Mesenchymal stem cell (in vitro differentiated cells and primary cell): ENCODE measurements at regions not wholly inside any gene's neighbourhood (a gene's known extent, or its start where the extent isn't known, plus 50 kb on each side); places are given as distances from the start of the nearest gene placed in this dataset.
A peak's percentile ranks its signal among the peaks of the same experiment; 100 is the strongest.

Experiments
- DNase-seq: peaks from one replicate; pipeline ENCODE4 v3.0.0-alpha.2; 2013
- H2AFZ ChIP-seq: one replicate; pipeline ENCODE4 v1.6.1; 2013; ENCODE audit warnings: low read depth, mild to moderate bottlenecking, control low read depth, inconsistent platforms, low read length, moderate library complexity
- H2AK5ac ChIP-seq: 2 replicates; pipeline ENCODE4 v1.6.1; 2013; ENCODE audit warnings: low read length, moderate library complexity, mild to moderate bottlenecking, inconsistent platforms; ENCODE audit not compliant: severe bottlenecking
- H2BK120ac ChIP-seq: one replicate; pipeline ENCODE4 v1.6.1; 2013; ENCODE audit warnings: low read depth, mild to moderate bottlenecking, inconsistent platforms, low read length, moderate library complexity
- H2BK12ac ChIP-seq, 2 experiments: one replicate each; pipeline ENCODE4 v1.6.1; 2013; ENCODE audit warnings: inconsistent platforms in 2 of 2, low read length in 2 of 2, mild to moderate bottlenecking in 2 of 2, moderate library complexity in 2 of 2, control low read depth in 1 of 2
- H2BK15ac ChIP-seq: one replicate; pipeline ENCODE4 v1.6.1; 2013; ENCODE audit warnings: mild to moderate bottlenecking, low read depth, inconsistent platforms; ENCODE audit not compliant: poor library complexity, severe bottlenecking
- H2BK5ac ChIP-seq: 2 replicates; pipeline ENCODE4 v1.6.1; 2013; ENCODE audit warnings: low read depth, mild to moderate bottlenecking, low read length, control low read depth, inconsistent platforms; ENCODE audit not compliant: poor library complexity, severe bottlenecking
- H3K14ac ChIP-seq, 2 experiments: one replicate each; pipeline ENCODE4 v1.6.1; 2013; ENCODE audit warnings: inconsistent platforms in 2 of 2, low read length in 2 of 2, control low read depth in 1 of 2, mild to moderate bottlenecking in 1 of 2, moderate library complexity in 1 of 2
- H3K18ac ChIP-seq, 2 experiments: one replicate each; pipeline ENCODE4 v1.6.1; 2013; ENCODE audit warnings: inconsistent platforms in 2 of 2, low read length in 2 of 2, control low read depth in 1 of 2, low read depth in 1 of 2, mild to moderate bottlenecking in 1 of 2
- H3K23ac ChIP-seq, 2 experiments: one replicate each; pipeline ENCODE4 v1.6.1; 2013; ENCODE audit warnings: inconsistent platforms in 2 of 2, low read length in 2 of 2, mild to moderate bottlenecking in 2 of 2, moderate library complexity in 2 of 2, control low read depth in 1 of 2
- H3K27ac ChIP-seq: 2 replicates; pipeline ENCODE4 v1.5.1; 2013; ENCODE audit warnings: mild to moderate bottlenecking, moderate library complexity, low read length, control low read depth, inconsistent platforms; ENCODE audit not compliant: poor library complexity, severe bottlenecking
- H3K27me3 ChIP-seq, 2 experiments: 2 replicates each; pipeline versions ENCODE4 v1.6.1 to v1.7.0; 2013; ENCODE audit warnings: low read length in 2 of 2, mild to moderate bottlenecking in 2 of 2, moderate library complexity in 2 of 2, control low read depth in 1 of 2, inconsistent platforms in 1 of 2; ENCODE audit not compliant: control insufficient read depth in 1 of 2, insufficient read depth in 1 of 2
- H3K36me3 ChIP-seq, 2 experiments: 2 replicates each; pipeline versions ENCODE4 v1.6.1 to v1.7.0; 2013; ENCODE audit warnings: low read length in 2 of 2, control low read depth in 1 of 2, inconsistent platforms in 1 of 2, low read depth in 1 of 2, mild to moderate bottlenecking in 1 of 2; ENCODE audit not compliant: insufficient read depth in 2 of 2, control insufficient read depth in 1 of 2
- H3K4ac ChIP-seq, 2 experiments: one replicate each; pipeline ENCODE4 v1.6.1; 2013; ENCODE audit warnings: inconsistent platforms in 2 of 2, low read length in 2 of 2, mild to moderate bottlenecking in 2 of 2, moderate library complexity in 2 of 2, control low read depth in 1 of 2, low read depth in 1 of 2
- H3K4me1 ChIP-seq: 2 replicates; pipeline ENCODE4 v1.6.1; 2013; ENCODE audit warnings: low read depth, low read length, control low read depth; ENCODE audit not compliant: control insufficient read depth, insufficient read depth
- H3K4me2 ChIP-seq: 2 replicates; pipeline ENCODE4 v1.6.1; 2013; ENCODE audit warnings: low read length, mild to moderate bottlenecking, inconsistent platforms; ENCODE audit not compliant: poor library complexity, severe bottlenecking
- H3K4me3 ChIP-seq, 2 experiments: 2 replicates each; pipeline versions ENCODE4 v1.5.1 to v1.7.0; 2013; ENCODE audit warnings: low read length in 2 of 2, mild to moderate bottlenecking in 2 of 2, control low read depth in 1 of 2, low read depth in 1 of 2; ENCODE audit not compliant: insufficient read depth in 1 of 2
- H3K79me1 ChIP-seq: replicated peaks from 2 replicates; pipeline ENCODE4 v1.6.1; 2013; ENCODE audit warnings: mild to moderate bottlenecking, control low read depth, low read length, inconsistent platforms; ENCODE audit not compliant: poor library complexity, severe bottlenecking
- H3K9ac ChIP-seq: 2 replicates; pipeline ENCODE4 v1.7.0; 2013; ENCODE audit warnings: mild to moderate bottlenecking, low read length, moderate library complexity
- H3K9me3 ChIP-seq: 2 replicates; pipeline ENCODE4 v1.7.0; 2013; ENCODE audit warnings: mild to moderate bottlenecking, low read length; ENCODE audit not compliant: control insufficient read depth
- H4K8ac ChIP-seq: one replicate; pipeline ENCODE4 v1.6.1; 2013; ENCODE audit warnings: inconsistent platforms, mild to moderate bottlenecking, low read length, moderate library complexity
- H4K91ac ChIP-seq: one replicate; pipeline ENCODE4 v1.6.1; 2013; ENCODE audit warnings: mild to moderate bottlenecking, low read length, inconsistent platforms
- WGBS: methylation state at CpG from one replicate; pipeline ENCODE4 v1.1.7; 2013; ENCODE audit warnings: mixed read lengths; 5-methylcytosine and 5-hydroxymethylcytosine counted together

- no peak for DNase-seq
- 0% methylated on average over 1 of the region's 2 CpGs for WGBS
- Histone ChIP-seq H2BK120ac (no peak overlapping the region), H3K4me3 (no peak overlapping the region), H2AFZ (no peak overlapping the region), H2AK5ac (no peak overlapping the region), H3K18ac (no peak overlapping the region), H3K27ac (no peak overlapping the region), H3K27me3 (no peaks in the 10 kb centered on the region), H3K4me2 (no peak overlapping the region), H3K36me3 (no peaks in the 10 kb centered on the region), H3K9me3 (no peaks in the 10 kb centered on the region), H3K14ac (no peak overlapping the region), H3K4ac (no peak overlapping the region), H2BK15ac (no peak overlapping the region), H4K91ac (no peak overlapping the region), H3K9ac (no peak overlapping the region), H4K8ac (no peak overlapping the region), H3K23ac (no peak overlapping the region), H2BK5ac (no peak overlapping the region), H2BK12ac (no peak overlapping the region), H3K79me1 (no peaks in the 10 kb centered on the region), H3K4me1 (no peaks in the 10 kb centered on the region)
Measured at GRCh38 chr3:21331321-21331720, 419.7 kb downstream of the ZNF385D start.

- H2AK5ac ChIP-seq: no peak overlapping the region
- H2BK15ac ChIP-seq: no peak overlapping the region
- no peaks in the 10 kb centered on the region for H3K9me3 ChIP-seq
- no peak overlapping the region for H4K8ac ChIP-seq
- H3K4me1 ChIP-seq: no peaks in the 10 kb centered on the region
- peak overlapping the region in 1 of 2 experiments; percentile 55 for H3K4me3 ChIP-seq
- H3K18ac ChIP-seq: no peak overlapping the region
- no peak overlapping the region for H2BK12ac ChIP-seq
- peak overlapping the region; percentile 37 for H3K9ac ChIP-seq
- H2BK120ac ChIP-seq: no peak overlapping the region
- H3K27me3 ChIP-seq: no peaks in the 10 kb centered on the region
- DNase-seq: no peak
- no peaks in the 10 kb centered on the region for H3K79me1 ChIP-seq
- no peak overlapping the region for H4K91ac ChIP-seq
- 64% methylated on average over 2 of the region's 2 CpGs for WGBS
- H2AFZ ChIP-seq: no peak overlapping the region
- no peak overlapping the region for H3K27ac ChIP-seq
- H2BK5ac ChIP-seq: no peak overlapping the region
- H3K4me2 ChIP-seq: no peak overlapping the region
- H3K36me3 ChIP-seq: no peaks in the 10 kb centered on the region
- no peak overlapping the region for H3K14ac ChIP-seq
- no peak overlapping the region for H3K4ac ChIP-seq
- no peak overlapping the region for H3K23ac ChIP-seq
Measured at GRCh38 chr3:21330293-21330692, 420.7 kb downstream of the ZNF385D start.

- Histone ChIP-seq H2AK5ac (no peak overlapping the region), H2AFZ (no peak overlapping the region), H3K4me1 (no peaks in the 10 kb centered on the region), H3K9me3 (no peaks in the 10 kb centered on the region), H3K14ac (no peak overlapping the region), H3K18ac (no peak overlapping the region), H3K27me3 (no peaks in the 10 kb centered on the region), H3K4ac (no peak overlapping the region), H2BK15ac (no peak overlapping the region), H3K9ac (no peak overlapping the region), H3K27ac (no peak overlapping the region), H4K91ac (no peak overlapping the region), H3K36me3 (no peaks in the 10 kb centered on the region), H2BK5ac (no peak overlapping the region), H3K79me1 (no peaks in the 10 kb centered on the region), H3K4me3 (no peak overlapping the region), H2BK12ac (no peak overlapping the region), H3K23ac (no peak overlapping the region), H4K8ac (no peak overlapping the region), H3K4me2 (no peak overlapping the region), H2BK120ac (no peak overlapping the region)
- DNase-seq: no peak
- 89% methylated on average over 9 of the region's 11 CpGs for WGBS
Measured at GRCh38 chr3:21328711-21329390, 422.2 kb downstream of the ZNF385D start.

- Histone ChIP-seq H3K9me3 (no peaks in the 10 kb centered on the region), H2BK12ac (no peak overlapping the region), H4K91ac (no peak overlapping the region), H3K18ac (no peak overlapping the region), H3K27me3 (no peaks in the 10 kb centered on the region), H3K23ac (no peak overlapping the region), H4K8ac (no peak overlapping the region), H3K4me1 (no peaks in the 10 kb centered on the region), H3K36me3 (no peaks in the 10 kb centered on the region), H2BK120ac (no peak overlapping the region), H2AK5ac (no peak overlapping the region), H3K4me2 (no peak overlapping the region), H3K4ac (no peak overlapping the region), H2BK15ac (no peak overlapping the region), H3K27ac (no peak overlapping the region), H2BK5ac (no peak overlapping the region), H3K9ac (no peak overlapping the region), H3K14ac (no peak overlapping the region), H3K4me3 (no peak overlapping the region), H3K79me1 (no peaks in the 10 kb centered on the region), H2AFZ (no peak overlapping the region)
- WGBS: 67% methylated on average over 1 of the region's 3 CpGs
- no peak for DNase-seq
Measured at GRCh38 chr3:21326704-21327475, 424.1 kb downstream of the ZNF385D start.
